Inferior parietal cortex (tissue), 1 donor: ENCODE measurements at regions not wholly inside any gene's neighbourhood (a gene's known extent, or its start where the extent isn't known, plus 50 kb on each side); places are given as distances from the start of the nearest gene placed in this dataset.

ENCODE experiments used
- DNase-seq: peaks from one replicate; pipeline ENCODE4 v3.0.0-alpha.2; 2016; ENCODE audit errors: extremely low spot score

DNA sequence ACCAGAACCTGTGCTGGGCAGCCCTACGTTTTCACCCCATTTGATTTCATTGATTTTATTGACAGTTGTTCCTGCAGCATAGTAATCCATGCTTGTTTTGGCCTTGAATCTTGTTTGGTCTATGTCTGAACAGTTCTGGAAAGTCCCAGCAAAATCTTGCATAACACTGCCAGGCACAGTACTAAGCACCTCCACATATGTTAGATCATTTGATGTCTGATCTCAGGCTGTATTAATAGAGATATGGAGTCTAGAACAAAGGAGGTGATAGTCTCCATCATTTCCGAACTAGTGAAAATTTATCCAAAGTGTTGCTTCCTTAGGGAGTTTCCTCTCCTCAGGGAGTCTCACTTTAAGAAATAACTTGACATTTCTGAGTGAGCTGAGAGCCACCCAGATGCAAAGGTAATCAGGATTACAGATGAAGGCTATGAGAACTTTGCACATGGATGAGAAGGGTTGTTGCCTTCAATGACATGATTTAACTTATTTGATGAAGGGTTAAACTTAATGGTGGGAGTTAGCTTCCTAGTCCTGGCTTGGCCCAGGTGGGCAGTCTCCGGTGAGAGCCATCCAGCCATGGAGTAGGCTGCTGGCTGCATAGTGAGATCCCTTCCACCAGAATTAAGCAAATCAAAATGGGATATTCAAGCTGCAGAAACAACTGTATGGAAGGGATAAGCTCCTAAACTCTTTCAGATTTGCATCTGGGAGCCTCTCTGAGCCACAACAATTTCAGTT, 173.8 kb upstream of the MVB12B start:
- no peak for DNase-seq

DNA sequence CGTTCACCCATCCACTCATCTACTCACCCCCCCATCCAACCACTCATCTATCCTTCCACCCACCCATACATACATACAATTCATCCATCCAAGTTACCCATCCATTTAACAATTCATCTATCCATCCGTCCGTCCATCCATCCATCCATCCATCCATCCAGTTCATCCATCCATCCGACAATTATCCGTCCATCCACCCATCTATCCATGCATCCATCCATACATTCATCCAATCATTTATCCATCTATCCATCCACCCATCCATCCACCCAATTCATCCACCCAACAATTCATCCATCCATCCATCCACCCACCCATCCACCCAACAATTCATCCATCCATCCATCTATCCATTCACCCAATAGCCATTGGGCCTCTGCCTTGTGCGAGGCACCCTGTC, 173.2 kb upstream of the MVB12B start:
- no peak for DNase-seq

DNA sequence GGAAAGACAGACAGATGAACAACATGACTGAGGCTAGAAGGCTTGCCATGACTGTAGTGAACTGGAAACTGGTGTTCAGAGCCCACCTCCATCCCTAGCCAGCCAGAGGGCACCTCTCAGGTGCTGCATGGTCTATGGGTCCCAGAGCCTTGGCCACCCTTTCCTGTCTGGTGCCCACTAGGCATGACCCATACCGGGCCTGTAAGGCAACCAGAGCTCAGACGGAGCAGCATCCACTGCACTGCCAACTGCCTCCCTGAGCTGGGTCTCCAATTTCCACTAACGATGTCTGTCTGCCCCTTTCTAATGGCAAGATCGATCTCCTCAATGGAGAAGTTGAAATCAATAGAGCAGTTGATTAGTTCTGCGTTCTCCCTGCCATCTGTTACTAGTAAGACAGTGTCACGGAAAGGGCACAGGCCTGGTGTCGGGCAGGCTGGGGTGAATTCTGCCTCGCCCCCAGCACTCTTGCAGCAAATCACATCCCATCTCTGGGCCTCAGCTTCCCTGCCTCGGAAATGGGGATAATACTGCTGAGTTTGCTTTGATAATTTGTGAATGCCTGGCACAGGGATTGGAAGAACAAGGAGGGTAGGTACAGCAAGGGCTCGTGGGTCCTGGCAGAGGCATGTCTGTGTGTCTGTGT, 172.3 kb upstream of the MVB12B start:
- DNase-seq: no peak

DNA sequence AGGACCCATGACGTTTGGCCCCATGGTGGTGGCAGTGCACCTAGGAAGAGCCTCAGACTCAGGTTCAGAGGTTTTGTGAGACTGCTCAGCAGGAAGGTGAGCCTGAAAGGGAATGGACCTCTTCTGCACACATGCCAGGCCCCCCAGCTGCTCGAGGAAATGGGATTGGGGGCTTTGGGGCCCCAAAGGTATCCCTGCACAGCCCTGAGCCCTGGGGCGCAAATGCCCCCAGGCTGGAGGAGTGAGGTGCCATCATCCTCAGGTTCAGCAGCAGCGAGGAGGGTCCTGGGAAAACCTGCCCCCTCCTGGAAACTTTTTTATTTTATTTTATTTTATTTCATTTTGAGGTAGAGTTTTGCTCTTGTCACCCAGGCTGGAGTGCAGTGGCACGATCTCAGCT, 171.8 kb upstream of the MVB12B start:
- no peak for DNase-seq

DNA sequence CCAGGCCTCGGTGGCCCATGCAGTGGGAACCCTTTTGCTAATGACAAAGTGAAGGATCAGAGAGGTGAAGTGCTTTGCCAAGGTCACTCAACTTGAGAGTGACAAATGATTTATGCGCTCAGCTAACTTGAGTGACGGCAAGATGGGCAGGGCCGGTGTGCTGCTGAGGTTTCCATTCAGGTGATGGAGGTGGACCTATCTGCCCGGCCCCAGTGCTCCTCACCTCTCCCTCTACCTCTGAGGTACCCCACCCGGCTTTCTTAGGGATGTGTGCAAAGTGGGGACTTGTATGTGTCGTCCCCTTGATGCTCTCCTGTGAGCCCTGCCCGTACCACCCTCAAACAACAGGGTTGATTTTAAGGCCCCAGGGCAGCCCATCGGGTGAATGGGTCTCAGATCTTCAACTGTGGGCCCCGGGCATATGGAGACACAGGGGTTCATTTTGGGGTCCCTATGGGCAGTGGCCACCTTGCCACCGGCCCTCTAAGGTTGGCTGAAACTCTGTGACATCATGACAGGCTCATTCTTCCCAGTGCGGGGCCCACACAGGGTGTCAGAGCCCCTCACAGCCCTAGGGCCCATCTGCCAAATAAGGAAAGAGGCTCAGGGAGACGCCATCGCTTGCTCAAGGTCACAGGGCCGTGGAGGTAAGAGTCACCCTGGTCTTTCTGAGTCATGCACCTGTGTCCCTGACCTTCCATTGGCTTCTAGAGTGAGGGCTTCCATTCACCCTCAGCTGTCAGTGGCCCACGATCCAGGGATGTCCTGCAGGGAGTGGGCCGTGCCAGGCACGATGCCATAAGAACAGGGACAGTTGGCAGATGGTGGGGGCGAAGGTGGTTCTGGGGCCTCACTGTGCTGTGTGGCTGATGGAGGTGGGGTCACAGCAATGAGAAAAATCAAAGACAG, 170.6 kb upstream of the MVB12B start:
- DNase-seq: no peak

DNA sequence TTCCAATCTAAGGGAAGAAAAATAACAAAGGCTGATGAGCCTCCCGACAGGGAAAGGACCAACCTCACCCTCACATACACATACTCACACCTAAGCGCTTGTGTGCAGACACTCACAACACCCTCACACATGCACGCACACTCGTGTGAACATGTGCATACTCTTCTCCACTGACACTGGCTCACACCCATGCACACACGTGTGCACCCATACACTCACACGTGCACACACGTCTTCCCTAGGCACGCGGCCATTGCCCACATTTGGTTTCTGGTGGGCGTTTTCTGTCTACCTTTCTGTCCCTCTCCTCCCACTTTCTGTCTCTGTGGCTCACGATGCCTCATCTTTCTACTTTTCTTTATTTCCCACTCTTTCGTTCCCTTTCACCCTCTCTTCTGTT, 169.7 kb upstream of the MVB12B start:
- no peak for DNase-seq

DNA sequence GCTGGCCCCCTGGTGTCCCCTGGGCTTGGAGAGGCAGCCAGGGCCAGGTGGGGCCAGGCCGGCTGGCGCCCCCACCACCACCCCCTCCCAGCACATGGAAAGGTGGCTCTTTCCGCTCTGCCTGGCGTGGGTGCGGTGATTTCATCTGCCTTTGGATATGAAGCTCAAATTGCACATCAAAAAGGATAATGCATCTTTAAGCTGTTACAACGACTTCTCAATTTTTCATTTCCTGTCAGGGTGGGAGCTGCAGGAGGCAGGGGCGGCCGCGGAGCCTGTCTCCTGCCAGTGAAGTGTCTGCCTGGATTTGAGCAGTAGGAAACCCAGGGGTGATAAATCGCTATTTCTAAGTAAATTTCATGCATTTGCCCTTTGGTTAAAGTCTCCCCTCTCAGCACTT, 169.2 kb upstream of the MVB12B start:
- no peak for DNase-seq

DNA sequence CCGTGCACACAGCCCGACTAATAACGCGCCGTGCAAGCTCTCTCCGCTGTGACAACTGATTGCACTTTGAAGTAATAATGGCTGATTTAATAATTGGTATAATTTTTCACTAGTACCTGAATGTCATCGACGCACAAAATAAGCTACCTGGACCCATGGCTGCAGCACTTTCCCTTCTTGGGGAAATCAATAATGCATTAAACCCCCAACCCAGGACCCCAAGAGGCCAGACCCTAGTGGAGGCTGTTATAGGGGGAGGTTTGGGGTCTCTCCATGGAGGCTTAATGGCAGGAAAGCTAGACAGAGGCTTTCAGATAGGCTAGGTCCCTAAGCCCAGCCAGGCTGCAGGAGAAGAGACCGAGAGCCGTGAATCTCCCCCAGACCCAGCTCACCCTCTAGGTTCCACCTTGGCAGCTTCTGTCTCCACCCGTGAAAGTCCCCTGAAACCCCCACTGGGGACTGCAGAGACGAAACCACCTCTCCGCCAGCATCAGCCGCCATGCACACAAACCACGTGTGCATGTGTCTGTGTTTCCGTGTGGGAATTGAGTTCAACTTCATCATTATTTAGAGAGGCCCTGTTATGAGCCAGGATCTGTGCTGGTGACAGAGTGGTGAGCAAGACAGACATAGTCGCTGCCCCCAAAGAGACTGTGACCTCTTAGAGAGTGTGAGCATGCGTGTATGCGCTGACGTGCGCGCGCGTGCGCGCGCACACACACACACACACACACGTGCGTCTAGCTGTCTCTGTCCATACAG, 168.6 kb upstream of the MVB12B start:
- no peak for DNase-seq

DNA sequence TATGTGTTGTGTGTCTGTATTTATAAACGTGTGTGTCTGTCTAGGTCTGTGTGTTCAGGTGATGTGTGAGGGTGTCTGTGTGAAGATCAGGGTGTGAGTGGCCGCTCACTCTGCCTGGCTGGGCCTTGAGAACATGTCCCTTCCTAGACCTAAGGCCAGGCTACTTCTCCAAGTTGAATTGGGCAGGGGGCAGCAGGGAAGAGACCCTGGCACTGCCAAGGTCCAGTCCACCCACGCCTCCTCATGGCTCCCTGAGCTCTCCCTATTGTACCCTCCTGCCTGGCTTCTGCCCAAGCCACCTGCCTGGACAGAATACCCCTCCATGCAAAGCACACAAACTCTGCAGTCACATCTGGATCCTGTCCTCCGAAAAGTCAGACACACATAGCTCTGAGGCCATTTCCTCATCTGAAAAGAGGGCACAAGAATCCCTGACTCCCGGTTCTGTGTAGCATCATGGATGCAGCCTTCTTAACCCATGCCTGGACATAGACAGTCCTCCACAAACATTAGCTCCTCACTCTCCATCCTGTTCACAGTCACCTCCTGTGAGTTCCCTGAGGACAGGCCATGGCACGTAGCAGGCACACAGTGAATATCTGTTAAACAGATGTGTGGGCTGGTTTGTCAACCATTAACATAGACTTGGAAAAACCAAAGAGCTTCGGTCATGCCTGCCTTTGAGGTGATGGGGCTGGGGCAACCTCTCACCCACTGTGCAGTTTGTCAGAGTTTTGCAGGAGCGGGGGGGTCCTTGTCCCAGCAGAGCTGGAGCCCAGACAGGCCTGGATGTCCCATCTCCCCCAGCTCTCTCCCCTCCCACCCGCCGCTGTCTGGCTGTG, 167.8 kb upstream of the MVB12B start:
- no peak for DNase-seq

DNA sequence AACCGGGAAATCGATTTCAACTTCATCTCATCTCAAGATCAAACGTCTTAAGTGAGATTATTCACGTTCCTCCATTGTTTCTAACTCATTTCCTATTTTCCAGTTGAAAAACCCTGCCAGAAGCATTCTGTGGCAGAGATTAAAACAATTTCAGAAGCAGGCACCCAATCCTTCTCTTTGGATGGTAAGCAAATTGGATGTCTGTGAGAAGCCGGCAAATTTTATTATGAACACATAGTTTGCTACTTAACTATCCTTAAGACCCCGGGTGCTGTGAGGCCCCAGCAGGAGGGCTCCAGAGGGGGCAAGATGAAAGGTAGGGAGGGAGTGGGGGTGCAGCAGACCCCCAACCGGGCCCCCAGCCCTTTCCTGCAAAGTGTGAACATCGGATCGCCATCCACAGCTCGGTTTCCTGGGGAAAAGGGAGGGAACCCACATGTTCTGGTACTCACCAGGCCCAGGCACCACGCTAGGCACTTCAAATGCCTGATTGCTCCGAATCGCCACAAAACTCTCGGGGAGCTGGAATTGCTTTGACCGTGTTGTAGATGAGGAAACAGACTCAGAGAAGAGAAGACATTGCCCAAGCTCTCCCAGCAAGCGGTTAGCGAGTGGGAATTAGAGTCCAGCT, 167.1 kb upstream of the MVB12B start:
- DNase-seq: no peak

DNA sequence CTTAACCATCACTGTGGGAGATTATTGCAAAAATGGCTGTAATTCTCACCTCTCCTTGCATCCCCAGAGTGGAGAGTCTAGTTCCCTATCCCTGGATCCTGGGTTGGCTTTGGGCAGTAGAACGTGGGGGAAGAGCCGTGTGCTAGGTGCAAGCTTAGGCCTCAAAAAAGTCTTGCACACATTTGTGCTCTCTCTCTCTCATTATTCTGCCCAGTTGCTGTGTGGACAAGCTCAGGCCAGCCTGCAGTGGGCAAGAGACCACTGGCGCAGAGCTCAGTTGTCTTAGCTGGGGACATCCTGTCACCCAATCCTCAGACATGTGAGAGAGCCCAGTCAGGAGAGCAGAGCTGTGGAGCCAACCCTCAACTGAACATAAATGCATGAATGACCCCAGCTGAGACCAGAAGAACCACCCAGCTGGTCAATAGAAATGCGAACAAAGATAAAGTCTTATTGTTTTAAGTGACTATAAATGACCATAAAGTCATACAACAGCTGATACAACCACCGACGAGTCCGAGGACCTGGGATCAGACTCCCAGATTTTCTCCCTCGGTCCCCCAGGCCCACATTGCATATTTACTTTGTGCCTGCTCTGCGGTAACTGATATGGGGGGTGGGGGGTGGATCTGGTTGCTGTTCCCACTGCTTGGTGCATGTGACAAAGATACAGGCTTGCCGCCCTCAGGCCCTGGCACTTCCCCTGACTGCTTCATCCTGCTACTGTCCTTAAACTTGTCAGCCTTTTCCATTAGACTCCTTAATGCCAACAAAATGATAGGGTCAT, 166.4 kb upstream of the MVB12B start:
- DNase-seq: no peak

DNA sequence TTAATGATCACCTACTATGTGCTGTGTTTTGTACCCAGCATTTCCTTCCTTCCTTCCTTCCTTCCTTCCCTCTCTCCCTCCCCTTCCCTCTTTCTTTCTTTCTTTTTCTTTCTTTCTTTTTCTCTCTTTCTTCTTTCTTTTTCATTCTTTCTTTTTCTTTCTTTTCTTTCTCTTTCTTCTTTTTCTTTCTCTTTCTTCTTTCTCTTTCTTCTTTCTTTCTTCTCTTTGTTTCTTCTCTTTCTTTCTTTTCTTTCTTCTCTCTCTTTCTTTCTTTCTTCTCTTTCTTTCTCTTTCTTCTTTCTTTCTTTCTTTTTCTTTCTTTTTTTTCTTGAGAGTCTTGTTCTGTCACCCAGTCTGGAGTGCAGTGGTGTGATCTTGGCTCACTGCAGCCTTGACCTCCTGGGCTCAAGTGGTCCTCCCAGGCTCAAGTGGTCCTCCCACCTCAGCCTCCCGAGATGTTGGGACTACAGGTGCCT, 165.7 kb upstream of the MVB12B start:
- no peak for DNase-seq

DNA sequence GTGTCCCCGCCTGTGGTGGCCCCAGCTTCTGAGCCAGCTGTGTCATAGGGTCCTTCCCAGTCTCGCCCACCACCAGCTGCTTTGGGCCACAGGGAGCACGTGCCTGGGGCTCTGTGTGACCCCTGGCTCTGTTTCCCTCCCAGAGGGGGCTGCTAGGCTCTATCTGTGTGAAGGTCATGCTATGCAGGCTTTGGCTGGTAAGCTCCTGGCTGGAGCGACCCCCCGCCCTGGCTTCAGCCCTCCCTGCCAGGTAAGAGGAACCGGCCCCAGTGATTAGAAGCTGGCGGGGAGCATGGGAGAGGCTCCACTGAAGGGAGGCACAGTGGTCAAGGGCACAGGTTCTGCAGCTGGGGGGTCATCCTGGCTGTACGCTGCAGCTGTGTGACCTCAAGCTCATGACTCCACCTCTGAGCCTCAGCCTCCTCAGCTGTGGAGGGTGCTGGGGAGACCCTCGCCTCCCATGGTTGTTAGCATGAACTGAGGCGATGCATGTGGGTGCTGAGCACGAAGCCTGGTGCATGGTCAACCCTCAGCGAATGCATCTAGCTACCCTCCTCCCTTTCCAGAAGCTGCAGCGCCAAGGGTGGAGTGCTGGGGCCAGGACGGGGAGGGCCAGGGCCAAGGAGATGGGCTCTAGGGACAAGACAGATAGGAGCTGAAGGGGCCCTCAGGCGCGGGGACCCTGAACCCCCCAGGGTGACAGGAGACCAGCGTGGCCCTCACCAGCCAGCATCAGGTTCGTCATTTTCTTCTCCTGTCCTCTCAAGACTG, 163.8 kb upstream of the MVB12B start:
- DNase-seq: no peak

DNA sequence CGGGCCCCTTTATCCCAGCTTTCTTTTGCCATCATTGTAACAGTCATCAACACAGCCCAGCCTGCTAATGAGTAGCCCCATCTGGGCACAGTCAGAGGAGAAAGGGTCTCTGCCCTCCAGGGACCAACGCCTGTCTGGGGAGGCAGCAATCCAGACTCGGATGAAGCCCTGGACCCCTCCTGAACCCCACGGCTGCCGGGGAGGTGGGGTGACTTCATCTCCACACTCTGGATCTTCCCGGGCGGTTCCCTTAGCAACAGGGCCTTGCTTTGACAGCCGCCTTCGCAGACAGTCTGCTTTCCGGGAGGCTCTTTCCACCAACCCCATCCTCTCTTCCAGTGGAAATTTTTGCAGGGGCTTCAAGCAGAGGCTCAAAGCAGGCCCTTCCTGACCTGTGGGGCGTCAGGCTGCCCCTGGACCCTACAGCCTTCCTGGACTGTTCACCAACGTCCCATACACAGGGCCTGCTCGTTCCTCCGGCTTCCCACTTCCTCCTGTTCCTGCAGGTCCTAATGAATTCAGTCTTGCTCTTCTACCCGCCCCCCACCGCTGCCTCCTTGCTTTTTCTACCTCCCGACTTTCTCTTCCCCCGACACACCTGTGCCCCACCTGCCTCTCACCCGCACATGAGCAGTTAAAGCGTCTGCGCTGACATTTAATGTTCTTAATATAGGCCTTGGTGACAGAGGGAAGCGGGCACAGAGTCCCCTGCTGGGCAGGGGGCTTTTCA, 161.7 kb upstream of the MVB12B start:
- DNase-seq: no peak

DNA sequence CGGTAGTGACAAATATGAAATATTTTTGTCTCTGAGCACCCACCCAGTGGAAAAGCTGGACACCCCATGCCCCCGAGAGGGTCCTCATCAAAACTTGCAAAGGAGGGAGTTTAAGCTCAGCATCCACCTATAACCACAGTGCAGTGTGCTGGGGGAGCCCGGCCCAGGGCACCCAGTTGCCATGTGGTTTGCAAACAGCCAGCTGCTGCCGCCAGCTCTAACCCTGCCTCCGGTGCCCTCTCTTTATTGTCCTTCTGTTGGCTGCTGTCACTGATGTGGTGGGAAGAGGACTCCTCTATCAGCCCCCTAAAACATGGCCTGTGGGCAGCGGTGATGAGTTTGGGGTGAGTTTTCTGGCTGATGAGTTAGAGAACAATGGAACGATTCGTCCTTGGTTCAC, 160.9 kb upstream of the MVB12B start:
- DNase-seq: no peak

DNA sequence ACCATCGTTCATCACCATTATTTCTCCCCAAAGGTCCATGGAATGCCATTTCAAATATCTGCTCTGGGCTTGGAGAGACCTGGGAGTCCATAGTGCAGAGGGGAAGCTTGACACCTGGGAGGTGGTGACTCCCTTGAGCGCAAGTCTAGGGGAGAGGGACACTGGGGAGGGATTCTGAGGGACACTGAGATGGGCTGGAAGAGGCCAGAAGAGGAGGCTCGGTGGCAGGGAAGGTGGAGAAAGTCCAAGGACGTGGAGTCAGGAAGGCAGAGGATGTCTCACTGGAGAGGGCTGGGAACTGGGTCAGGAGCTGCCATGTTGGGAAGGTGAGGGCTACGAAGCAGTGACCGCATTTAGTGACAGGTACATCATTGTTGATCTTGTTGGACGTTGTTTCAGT, 160.3 kb upstream of the MVB12B start:
- no peak for DNase-seq

DNA sequence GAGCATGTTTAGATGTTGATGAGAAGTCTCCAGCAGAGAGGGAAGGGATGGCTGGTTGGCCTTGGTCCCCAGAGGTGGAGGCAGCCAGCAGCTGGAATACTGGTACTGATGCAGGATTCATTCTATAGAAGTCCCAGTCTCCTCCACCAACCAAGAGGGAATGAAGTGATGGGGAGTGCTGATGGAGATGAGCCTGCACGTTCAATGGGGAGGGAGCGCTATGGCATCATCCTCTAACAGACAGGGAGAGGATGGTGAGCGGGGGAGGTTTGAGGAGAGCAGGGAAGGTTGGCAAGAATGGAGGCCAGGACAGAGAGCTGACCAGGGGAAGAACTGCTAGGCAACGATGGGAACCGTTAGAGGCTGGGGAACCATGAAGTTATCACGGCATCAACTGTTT, 159.8 kb upstream of the MVB12B start:
- DNase-seq: no peak

DNA sequence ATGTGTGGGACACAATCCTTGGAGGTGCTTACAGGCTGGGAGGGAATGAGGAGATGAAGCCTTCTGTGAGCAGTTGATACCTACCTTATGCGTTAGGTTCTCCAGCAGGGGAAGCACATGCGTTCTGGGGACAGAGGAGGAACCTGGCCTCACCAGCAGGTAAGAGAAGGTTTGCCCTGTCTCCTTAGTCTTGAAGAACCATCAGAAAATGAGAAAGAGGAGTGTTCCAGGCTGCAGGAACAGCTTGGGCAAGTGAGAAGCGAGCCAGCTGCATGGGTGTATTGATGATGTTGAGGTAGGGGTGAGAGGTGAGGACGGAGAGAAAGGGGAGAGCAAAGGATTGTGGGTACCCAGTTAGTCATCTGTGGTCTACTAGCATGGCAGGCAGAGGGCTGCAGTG, 156.9 kb upstream of the MVB12B start:
- no peak for DNase-seq
